Activated CD8-positive, alpha-beta T cell treated with anti-CD3 and anti-CD28 coated beads, Interleukin-2, amount 10 ng/mL, durations not matched to agents 7 days and 5 days (primary cell): ENCODE measurements at regions not wholly inside any gene's neighbourhood (a gene's known extent, or its start where the extent isn't known, plus 50 kb on each side); places are given as distances from the start of the nearest gene placed in this dataset.
A peak's percentile ranks its signal among the peaks of the same experiment; 100 is the strongest.

Experiments used
- ATAC-seq: fragments of 150-1000 bp; cut with Tn5 transposase; one replicate; pipeline ENCODE4 v1.10.0; 2021; ENCODE audit warnings: moderate library complexity
- CTCF ChIA-PET: fragments of 350-600 bp; sonication (Branson Sonifier 250); formaldehyde crosslinking; loops from one replicate; lab custom pipeline; 2021; ENCODE audit warnings: antibody characterized with exemption; lab: Charles Lee
- POLR2A ChIA-PET: fragments of 350-600 bp; sonication (Branson Sonifier 250); formaldehyde crosslinking; loops from one replicate; lab custom pipeline; 2021; ENCODE audit warnings: antibody characterized with exemption; lab: Charles Lee
- DNase-seq: peaks from one replicate; pipeline ENCODE4 v3.0.0-alpha.2; 2020
- H3K27ac Mint-ChIP-seq: one replicate; pipeline ENCODE4 v1.8.0; 2021; ENCODE audit warnings: mild to moderate bottlenecking, mixed read lengths
- H3K27me3 Mint-ChIP-seq: one replicate; pipeline ENCODE4 v1.8.0; 2021; ENCODE audit warnings: low read depth, mixed read lengths
- H3K36me3 Mint-ChIP-seq: one replicate; pipeline ENCODE4 v1.8.0; 2021; ENCODE audit warnings: low read depth, mixed read lengths
- H3K4me1 Mint-ChIP-seq: one replicate; pipeline ENCODE4 v1.8.0; 2021; ENCODE audit warnings: low read depth, mixed read lengths
- H3K4me3 Mint-ChIP-seq: one replicate; pipeline ENCODE4 v1.8.0; 2021; ENCODE audit warnings: mild to moderate bottlenecking, mixed read lengths
- H3K9me3 Mint-ChIP-seq: one replicate; pipeline ENCODE4 v1.8.0; 2022; ENCODE audit warnings: mixed read lengths; ENCODE audit not compliant: insufficient read depth

DNA sequence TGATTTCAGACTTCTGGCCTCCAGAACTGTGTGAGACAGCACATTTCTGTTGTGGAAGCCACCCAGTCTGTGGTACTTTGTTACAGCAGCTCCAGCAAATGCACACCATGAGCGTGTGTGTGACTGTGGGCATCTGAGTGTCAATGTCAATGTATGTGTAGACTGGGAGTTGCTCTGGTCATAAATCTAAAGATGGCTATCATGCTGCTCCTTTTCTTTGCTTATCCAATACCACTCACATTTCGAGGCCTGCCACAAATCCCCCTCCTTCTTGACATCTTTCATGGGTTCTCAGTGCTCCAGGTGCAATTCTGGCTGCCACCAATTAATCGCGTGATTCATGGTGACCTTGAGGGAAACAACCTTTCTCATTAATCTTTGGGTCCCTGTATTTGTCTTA is 141.2 kb downstream of the RWDD3 start:
- POLR2A ChIA-PET = no interaction called here
- H3K4me1 Mint-ChIP-seq = no peaks in the 10 kb centered on the region
- no peaks in the 10 kb centered on the region for H3K27me3 Mint-ChIP-seq
- CTCF ChIA-PET = no interaction called here
- H3K4me3 Mint-ChIP-seq = no peak overlapping the region
- DNase-seq = no peak
- no peak overlapping the region for H3K27ac Mint-ChIP-seq
- no peaks in the 10 kb centered on the region for H3K9me3 Mint-ChIP-seq
- ATAC-seq = no peak
- no peaks in the 10 kb centered on the region for H3K36me3 Mint-ChIP-seq

DNA sequence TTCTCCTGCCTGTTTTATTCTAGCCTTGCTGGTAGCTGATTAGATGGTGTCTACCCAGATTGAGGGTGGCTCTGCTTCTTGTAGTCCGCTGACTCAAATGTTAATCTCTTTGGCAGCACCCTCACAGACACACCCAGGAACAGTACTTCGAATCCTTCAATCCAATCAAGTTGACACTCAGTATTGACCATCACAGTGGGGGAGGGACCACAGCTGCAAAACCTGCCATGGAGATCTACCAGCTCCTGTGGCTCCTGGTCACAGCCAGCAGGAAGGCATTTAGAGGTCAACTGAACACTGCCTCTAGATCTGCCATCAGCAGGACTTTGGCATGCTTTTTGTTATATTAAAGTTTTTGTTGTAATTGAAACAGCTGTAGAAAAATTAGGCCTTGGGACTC is 146.9 kb downstream of the RWDD3 start:
- POLR2A ChIA-PET = no interaction called here
- no peaks in the 10 kb centered on the region for H3K36me3 Mint-ChIP-seq
- no peak overlapping the region for H3K4me3 Mint-ChIP-seq
- H3K9me3 Mint-ChIP-seq = no peaks in the 10 kb centered on the region
- no peak overlapping the region for H3K27ac Mint-ChIP-seq
- no peak for DNase-seq
- no peaks in the 10 kb centered on the region for H3K27me3 Mint-ChIP-seq
- no peak for ATAC-seq
- no peaks in the 10 kb centered on the region for H3K4me1 Mint-ChIP-seq
- CTCF ChIA-PET = no interaction called here

- Mint-ChIP-seq H3K27me3 (no peaks in the 10 kb centered on the region), H3K36me3 (no peaks in the 10 kb centered on the region), H3K4me1 (no peaks in the 10 kb centered on the region), H3K4me3 (no peak overlapping the region), H3K27ac (no peak overlapping the region), H3K9me3 (no peaks in the 10 kb centered on the region)
- CTCF ChIA-PET = no interaction called here
- no peak for DNase-seq
- ATAC-seq = no peak
- POLR2A ChIA-PET = no interaction called here
These were observed 148.2 kb downstream of the RWDD3 start for GRCh38 chr1:95382000-95382786.

- H3K27me3 Mint-ChIP-seq = no peaks in the 10 kb centered on the region
- no peak for ATAC-seq
- H3K36me3 Mint-ChIP-seq = no peaks in the 10 kb centered on the region
- no peaks in the 10 kb centered on the region for H3K4me1 Mint-ChIP-seq
- ChIA-PET POLR2A (no interaction called here), CTCF (no interaction called here)
- DNase-seq = no peak
- no peak overlapping the region for H3K27ac Mint-ChIP-seq
- no peaks in the 10 kb centered on the region for H3K9me3 Mint-ChIP-seq
- no peak overlapping the region for H3K4me3 Mint-ChIP-seq
These were observed 149.1 kb downstream of the RWDD3 start for GRCh38 chr1:95383111-95383510.

DNA sequence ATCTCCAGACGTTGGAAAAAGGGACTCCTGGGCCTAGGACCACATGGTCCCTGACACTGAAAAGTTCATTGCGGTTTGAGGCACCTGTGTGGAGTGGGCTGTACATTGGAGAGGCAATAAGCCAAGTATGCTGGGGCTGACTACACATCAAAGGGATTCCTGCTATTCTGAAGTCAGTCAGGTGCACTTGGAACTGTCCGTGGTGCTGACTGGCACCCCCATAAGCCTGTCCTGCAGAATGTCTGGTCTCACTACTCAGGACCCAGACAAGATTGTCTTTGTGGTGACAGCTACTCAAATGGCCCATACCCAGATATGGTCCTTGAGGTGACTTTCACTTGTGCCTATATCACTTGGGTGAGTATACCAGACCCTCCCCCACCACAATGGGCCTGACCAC is 150.6 kb downstream of the RWDD3 start:
- DNase-seq (peak; percentile 54), ATAC-seq (peak; percentile 68)
- H3K4me1 Mint-ChIP-seq = no peaks in the 10 kb centered on the region
- ChIA-PET POLR2A (no interaction called here), CTCF (no interaction called here)
- H3K9me3 Mint-ChIP-seq = no peaks in the 10 kb centered on the region
- no peak overlapping the region for H3K4me3 Mint-ChIP-seq
- H3K27me3 Mint-ChIP-seq = no peaks in the 10 kb centered on the region
- no peaks in the 10 kb centered on the region for H3K36me3 Mint-ChIP-seq
- no peak overlapping the region for H3K27ac Mint-ChIP-seq

DNA sequence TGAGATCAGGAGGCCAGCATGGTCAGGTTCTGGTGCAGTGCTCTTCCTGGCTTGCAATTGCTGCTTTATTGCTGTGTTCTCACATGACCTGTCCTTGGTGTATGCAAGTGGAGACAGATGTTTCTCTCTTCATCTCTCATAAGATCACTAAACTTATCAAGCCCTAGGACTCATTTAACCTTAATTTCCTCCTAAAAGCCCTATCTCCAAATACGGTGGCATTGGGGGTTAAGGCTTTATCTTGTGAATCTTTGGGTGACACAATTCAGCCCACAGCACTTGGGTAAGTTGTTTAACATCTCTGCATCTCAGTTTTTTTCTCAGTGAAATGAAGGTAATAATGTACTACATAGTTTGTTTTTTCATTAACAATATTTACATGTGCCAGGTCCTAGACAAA is 152.4 kb downstream of the RWDD3 start:
- no peak overlapping the region for H3K27ac Mint-ChIP-seq
- no peak overlapping the region for H3K4me3 Mint-ChIP-seq
- no peaks in the 10 kb centered on the region for H3K36me3 Mint-ChIP-seq
- CTCF ChIA-PET = no interaction called here
- POLR2A ChIA-PET = no interaction called here
- ATAC-seq = no peak
- H3K4me1 Mint-ChIP-seq = no peaks in the 10 kb centered on the region
- H3K9me3 Mint-ChIP-seq = no peaks in the 10 kb centered on the region
- H3K27me3 Mint-ChIP-seq = no peaks in the 10 kb centered on the region
- DNase-seq = no peak

DNA sequence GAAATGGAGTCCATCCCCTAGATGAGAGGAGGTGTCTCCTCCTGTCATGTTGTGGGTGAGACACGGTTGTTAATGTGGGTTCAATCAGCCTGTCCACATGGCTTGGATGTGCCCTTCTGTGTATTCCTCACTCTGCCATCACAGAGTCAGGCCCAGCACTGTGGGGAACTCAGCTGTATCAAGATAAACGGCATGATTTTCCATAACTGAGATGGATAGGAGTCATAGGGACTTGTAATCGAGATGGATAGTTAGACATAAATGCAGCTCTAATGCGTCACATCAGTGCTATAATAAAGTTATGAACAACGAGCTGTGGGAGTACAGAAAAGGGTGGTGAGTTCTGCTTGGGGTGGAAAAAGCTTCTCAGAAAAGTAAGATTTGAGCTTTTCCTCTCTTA is 152.9 kb downstream of the RWDD3 start:
- H3K9me3 Mint-ChIP-seq = no peaks in the 10 kb centered on the region
- CTCF ChIA-PET = no interaction called here
- H3K4me3 Mint-ChIP-seq = no peak overlapping the region
- H3K27me3 Mint-ChIP-seq = no peaks in the 10 kb centered on the region
- no peaks in the 10 kb centered on the region for H3K4me1 Mint-ChIP-seq
- no peak for ATAC-seq
- no peak for DNase-seq
- H3K36me3 Mint-ChIP-seq = no peaks in the 10 kb centered on the region
- H3K27ac Mint-ChIP-seq = no peak overlapping the region
- POLR2A ChIA-PET = no interaction called here

- Mint-ChIP-seq H3K4me1 (no peaks in the 10 kb centered on the region), H3K36me3 (no peaks in the 10 kb centered on the region), H3K9me3 (no peaks in the 10 kb centered on the region), H3K27ac (no peak overlapping the region), H3K27me3 (no peaks in the 10 kb centered on the region), H3K4me3 (no peak overlapping the region)
- ChIA-PET POLR2A (no interaction called here), CTCF (no interaction called here)
- DNase-seq (no peak), ATAC-seq (no peak)
These were observed 154.0 kb downstream of the RWDD3 start for GRCh38 chr1:95388031-95388430.

DNA sequence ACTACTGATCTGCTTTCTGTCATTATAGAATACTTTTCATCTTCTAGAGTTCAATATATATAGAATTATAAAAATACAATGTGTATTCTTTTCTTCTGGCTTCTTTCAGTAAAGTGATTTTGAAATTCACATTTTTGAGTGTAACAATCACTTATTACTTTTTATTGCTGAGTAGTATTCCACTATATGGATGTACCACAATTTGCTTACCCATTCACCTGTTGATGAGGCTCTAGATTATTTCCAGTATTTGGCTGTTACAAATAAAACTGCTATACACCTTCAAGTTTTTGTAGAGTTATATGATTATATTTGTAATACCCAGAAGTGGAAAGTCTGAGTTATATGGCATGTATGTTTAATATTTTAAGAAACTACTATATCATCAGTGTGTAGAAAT is 159.4 kb downstream of the RWDD3 start:
- no peak for ATAC-seq

DNA sequence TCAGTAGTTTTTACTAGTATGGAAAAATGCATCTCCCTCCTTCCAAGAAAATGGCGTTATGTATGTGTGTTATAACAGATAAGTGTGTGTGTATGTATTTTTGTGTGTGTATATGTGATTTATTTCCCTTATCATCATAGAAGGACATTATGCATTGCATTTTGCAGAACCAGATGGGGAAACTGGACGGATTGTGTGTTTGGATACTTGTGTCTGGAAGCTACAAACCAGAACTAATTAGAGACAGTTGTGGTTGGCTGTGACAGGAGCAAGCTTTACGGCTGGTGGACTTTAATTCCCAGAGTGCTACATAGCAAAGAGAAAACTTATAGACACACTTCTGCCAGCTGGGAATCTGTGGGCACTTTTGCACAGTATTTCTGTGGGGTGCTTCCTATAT is 162.5 kb downstream of the RWDD3 start:
- H3K4me3 Mint-ChIP-seq = no peak overlapping the region
- no peaks in the 10 kb centered on the region for H3K9me3 Mint-ChIP-seq
- no peaks in the 10 kb centered on the region for H3K27me3 Mint-ChIP-seq
- POLR2A ChIA-PET = no interaction called here
- no peaks in the 10 kb centered on the region for H3K36me3 Mint-ChIP-seq
- H3K4me1 Mint-ChIP-seq = no peaks in the 10 kb centered on the region
- H3K27ac Mint-ChIP-seq = no peak overlapping the region
- DNase-seq (no peak), ATAC-seq (no peak)
- CTCF ChIA-PET = no interaction called here

More for the DNA sequence above, 159.4 kb downstream of the RWDD3 start:
- no peaks in the 10 kb centered on the region for H3K36me3 Mint-ChIP-seq
- H3K4me3 Mint-ChIP-seq = no peak overlapping the region
- ChIA-PET CTCF (no interaction called here), POLR2A (no interaction called here)
- H3K27ac Mint-ChIP-seq = no peak overlapping the region
- H3K9me3 Mint-ChIP-seq = no peaks in the 10 kb centered on the region
- no peaks in the 10 kb centered on the region for H3K27me3 Mint-ChIP-seq
- DNase-seq = no peak
- no peaks in the 10 kb centered on the region for H3K4me1 Mint-ChIP-seq

GRCh38 chr1:95402780-95403179 is 168.8 kb downstream of the RWDD3 start:
- no peaks in the 10 kb centered on the region for H3K36me3 Mint-ChIP-seq
- H3K27me3 Mint-ChIP-seq = no peaks in the 10 kb centered on the region
- CTCF ChIA-PET = no interaction called here
- no peaks in the 10 kb centered on the region for H3K4me1 Mint-ChIP-seq
- ATAC-seq (no peak), DNase-seq (no peak)
- H3K9me3 Mint-ChIP-seq = no peaks in the 10 kb centered on the region
- no peak overlapping the region for H3K27ac Mint-ChIP-seq
- POLR2A ChIA-PET = no interaction called here
- no peak overlapping the region for H3K4me3 Mint-ChIP-seq

- Mint-ChIP-seq H3K27ac (no peak overlapping the region), H3K36me3 (no peaks in the 10 kb centered on the region), H3K9me3 (no peaks in the 10 kb centered on the region), H3K27me3 (no peaks in the 10 kb centered on the region), H3K4me1 (no peaks in the 10 kb centered on the region), H3K4me3 (no peak overlapping the region)
- ChIA-PET POLR2A (no interaction called here), CTCF (no interaction called here)
- ATAC-seq (no peak), DNase-seq (no peak)
These were observed 172.3 kb downstream of the RWDD3 start for GRCh38 chr1:95406279-95406678.
